H1 (cell line): ENCODE measurements at regions not wholly inside any gene's neighbourhood (a gene's known extent, or its start where the extent isn't known, plus 50 kb on each side); places are given as distances from the start of the nearest gene placed in this dataset.

Experiments
- CTBP2 ChIP-seq: IDR thresholded peaks from 2 replicates; pipeline ENCODE4 v1.7.0; 2011; ENCODE audit warnings: borderline replicate concordance, mild to moderate bottlenecking, moderate library complexity, mixed read lengths, low read length; ENCODE audit not compliant: insufficient read depth, insufficient read length
- TF ChIP-seq, protein P1 (sequence below): fragments of 300-600 bp; sonication (generic); IDR thresholded peaks from 2 replicates; pipeline ENCODE4 v1.7.1; 2012; ENCODE audit warnings: low read length, moderate library complexity, mild to moderate bottlenecking, inconsistent platforms; ENCODE audit not compliant: insufficient replicate concordance

DNA sequence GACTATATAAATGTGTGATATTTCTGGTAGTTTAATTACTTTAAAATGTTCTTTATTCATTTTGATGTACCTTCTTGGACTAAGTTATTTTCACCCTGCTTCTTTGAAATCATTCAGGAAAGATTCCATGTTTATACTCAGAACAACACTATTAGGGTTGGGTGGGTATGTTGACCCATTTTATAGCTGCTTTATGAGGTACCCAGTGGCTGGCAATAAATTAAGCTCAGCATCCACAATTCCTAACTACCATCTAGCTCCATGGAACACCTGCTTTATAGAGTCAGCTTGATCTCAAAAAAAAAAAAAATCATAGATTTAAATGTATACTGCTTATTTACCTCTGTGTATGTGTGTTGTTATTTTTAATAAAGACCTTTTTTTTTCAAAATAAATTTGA is 78.9 kb upstream of the ZNF91 start (continued):
- TF ChIP-seq, protein P1, sequence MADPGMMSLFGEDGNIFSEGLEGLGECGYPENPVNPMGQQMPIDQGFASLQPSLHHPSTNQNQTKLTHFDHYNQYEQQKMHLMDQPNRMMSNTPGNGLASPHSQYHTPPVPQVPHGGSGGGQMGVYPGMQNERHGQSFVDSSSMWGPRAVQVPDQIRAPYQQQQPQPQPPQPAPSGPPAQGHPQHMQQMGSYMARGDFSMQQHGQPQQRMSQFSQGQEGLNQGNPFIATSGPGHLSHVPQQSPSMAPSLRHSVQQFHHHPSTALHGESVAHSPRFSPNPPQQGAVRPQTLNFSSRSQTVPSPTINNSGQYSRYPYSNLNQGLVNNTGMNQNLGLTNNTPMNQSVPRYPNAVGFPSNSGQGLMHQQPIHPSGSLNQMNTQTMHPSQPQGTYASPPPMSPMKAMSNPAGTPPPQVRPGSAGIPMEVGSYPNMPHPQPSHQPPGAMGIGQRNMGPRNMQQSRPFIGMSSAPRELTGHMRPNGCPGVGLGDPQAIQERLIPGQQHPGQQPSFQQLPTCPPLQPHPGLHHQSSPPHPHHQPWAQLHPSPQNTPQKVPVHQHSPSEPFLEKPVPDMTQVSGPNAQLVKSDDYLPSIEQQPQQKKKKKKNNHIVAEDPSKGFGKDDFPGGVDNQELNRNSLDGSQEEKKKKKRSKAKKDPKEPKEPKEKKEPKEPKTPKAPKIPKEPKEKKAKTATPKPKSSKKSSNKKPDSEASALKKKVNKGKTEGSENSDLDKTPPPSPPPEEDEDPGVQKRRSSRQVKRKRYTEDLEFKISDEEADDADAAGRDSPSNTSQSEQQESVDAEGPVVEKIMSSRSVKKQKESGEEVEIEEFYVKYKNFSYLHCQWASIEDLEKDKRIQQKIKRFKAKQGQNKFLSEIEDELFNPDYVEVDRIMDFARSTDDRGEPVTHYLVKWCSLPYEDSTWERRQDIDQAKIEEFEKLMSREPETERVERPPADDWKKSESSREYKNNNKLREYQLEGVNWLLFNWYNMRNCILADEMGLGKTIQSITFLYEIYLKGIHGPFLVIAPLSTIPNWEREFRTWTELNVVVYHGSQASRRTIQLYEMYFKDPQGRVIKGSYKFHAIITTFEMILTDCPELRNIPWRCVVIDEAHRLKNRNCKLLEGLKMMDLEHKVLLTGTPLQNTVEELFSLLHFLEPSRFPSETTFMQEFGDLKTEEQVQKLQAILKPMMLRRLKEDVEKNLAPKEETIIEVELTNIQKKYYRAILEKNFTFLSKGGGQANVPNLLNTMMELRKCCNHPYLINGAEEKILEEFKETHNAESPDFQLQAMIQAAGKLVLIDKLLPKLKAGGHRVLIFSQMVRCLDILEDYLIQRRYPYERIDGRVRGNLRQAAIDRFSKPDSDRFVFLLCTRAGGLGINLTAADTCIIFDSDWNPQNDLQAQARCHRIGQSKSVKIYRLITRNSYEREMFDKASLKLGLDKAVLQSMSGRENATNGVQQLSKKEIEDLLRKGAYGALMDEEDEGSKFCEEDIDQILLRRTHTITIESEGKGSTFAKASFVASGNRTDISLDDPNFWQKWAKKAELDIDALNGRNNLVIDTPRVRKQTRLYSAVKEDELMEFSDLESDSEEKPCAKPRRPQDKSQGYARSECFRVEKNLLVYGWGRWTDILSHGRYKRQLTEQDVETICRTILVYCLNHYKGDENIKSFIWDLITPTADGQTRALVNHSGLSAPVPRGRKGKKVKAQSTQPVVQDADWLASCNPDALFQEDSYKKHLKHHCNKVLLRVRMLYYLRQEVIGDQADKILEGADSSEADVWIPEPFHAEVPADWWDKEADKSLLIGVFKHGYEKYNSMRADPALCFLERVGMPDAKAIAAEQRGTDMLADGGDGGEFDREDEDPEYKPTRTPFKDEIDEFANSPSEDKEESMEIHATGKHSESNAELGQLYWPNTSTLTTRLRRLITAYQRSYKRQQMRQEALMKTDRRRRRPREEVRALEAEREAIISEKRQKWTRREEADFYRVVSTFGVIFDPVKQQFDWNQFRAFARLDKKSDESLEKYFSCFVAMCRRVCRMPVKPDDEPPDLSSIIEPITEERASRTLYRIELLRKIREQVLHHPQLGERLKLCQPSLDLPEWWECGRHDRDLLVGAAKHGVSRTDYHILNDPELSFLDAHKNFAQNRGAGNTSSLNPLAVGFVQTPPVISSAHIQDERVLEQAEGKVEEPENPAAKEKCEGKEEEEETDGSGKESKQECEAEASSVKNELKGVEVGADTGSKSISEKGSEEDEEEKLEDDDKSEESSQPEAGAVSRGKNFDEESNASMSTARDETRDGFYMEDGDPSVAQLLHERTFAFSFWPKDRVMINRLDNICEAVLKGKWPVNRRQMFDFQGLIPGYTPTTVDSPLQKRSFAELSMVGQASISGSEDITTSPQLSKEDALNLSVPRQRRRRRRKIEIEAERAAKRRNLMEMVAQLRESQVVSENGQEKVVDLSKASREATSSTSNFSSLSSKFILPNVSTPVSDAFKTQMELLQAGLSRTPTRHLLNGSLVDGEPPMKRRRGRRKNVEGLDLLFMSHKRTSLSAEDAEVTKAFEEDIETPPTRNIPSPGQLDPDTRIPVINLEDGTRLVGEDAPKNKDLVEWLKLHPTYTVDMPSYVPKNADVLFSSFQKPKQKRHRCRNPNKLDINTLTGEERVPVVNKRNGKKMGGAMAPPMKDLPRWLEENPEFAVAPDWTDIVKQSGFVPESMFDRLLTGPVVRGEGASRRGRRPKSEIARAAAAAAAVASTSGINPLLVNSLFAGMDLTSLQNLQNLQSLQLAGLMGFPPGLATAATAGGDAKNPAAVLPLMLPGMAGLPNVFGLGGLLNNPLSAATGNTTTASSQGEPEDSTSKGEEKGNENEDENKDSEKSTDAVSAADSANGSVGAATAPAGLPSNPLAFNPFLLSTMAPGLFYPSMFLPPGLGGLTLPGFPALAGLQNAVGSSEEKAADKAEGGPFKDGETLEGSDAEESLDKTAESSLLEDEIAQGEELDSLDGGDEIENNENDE: no peak
- TF ChIP-seq CTBP2: no peak
